HFFc6 (cell line): ENCODE measurements at regions not wholly inside any gene's neighbourhood (a gene's known extent, or its start where the extent isn't known, plus 50 kb on each side); places are given as distances from the start of the nearest gene placed in this dataset.

Experiments used
- DNase-seq: peaks from one replicate; pipeline ENCODE4 v3.0.0-alpha.2; 2018
- H3K27ac Mint-ChIP-seq: 2 replicates; pipeline ENCODE4 v1.8.0; 2020; ENCODE audit warnings: mild to moderate bottlenecking, mixed read lengths
- H3K27me3 Mint-ChIP-seq: 2 replicates; pipeline ENCODE4 v1.8.0; 2021; ENCODE audit warnings: mild to moderate bottlenecking, moderate library complexity, mixed read lengths; ENCODE audit not compliant: insufficient read depth
- H3K36me3 Mint-ChIP-seq: 2 replicates; pipeline ENCODE4 v1.8.0; 2021; ENCODE audit warnings: low read depth, mixed read lengths
- H3K4me1 Mint-ChIP-seq: 2 replicates; pipeline ENCODE4 v1.8.0; 2020; ENCODE audit warnings: low read depth, mixed read lengths
- H3K4me3 Mint-ChIP-seq: 2 replicates; pipeline ENCODE4 v1.8.0; 2020; ENCODE audit warnings: mild to moderate bottlenecking, moderate library complexity, mixed read lengths
- H3K9me3 Mint-ChIP-seq: 2 replicates; pipeline ENCODE4 v1.8.0; 2020; ENCODE audit warnings: mild to moderate bottlenecking, mixed read lengths
- CTCF ChIP-seq: fragments of 200-600 bp; sonication (generic); IDR thresholded peaks from 2 replicates; pipeline ENCODE4 v1.5.0; 2021; ENCODE audit warnings: antibody characterized with exemption, mild to moderate bottlenecking

- H3K4me1 Mint-ChIP-seq, result no peaks in the 10 kb centered on the region
Observed at GRCh38 chr2:22110244-22110651, 986.5 kb downstream of the TDRD15 start.

GRCh38 chr2:22124003-22124402 is 1000.2 kb downstream of the TDRD15 start:
- H3K27me3 Mint-ChIP-seq, result peaks cover 3% of the 10 kb centered on the region
- no peak overlapping the region for H3K4me3 Mint-ChIP-seq
- DNase-seq, result no peak
- TF ChIP-seq CTCF, result no peak; the same call in 1 of the 2 replicates
- H3K4me1 Mint-ChIP-seq, result no peaks in the 10 kb centered on the region
- H3K36me3 Mint-ChIP-seq, result no peaks in the 10 kb centered on the region
- peaks cover 53% of the 10 kb centered on the region for H3K9me3 Mint-ChIP-seq
- no peak overlapping the region for H3K27ac Mint-ChIP-seq

More at GRCh38 chr2:22110244-22110651, 986.5 kb downstream of the TDRD15 start:
- Mint-ChIP-seq H3K4me3 (no peak overlapping the region), H3K36me3 (no peaks in the 10 kb centered on the region), H3K27me3 (no peaks in the 10 kb centered on the region), H3K27ac (no peak overlapping the region), H3K9me3 (peaks cover 30% of the 10 kb centered on the region)
- DNase-seq, result no peak
- TF ChIP-seq CTCF, result no peak

- peaks cover 59% of the 10 kb centered on the region for H3K9me3 Mint-ChIP-seq
- no peak overlapping the region for H3K27ac Mint-ChIP-seq
- no peak for TF ChIP-seq CTCF
- no peaks in the 10 kb centered on the region for H3K36me3 Mint-ChIP-seq
- H3K4me1 Mint-ChIP-seq, result no peaks in the 10 kb centered on the region
- no peak overlapping the region for H3K4me3 Mint-ChIP-seq
- no peak for DNase-seq
- H3K27me3 Mint-ChIP-seq, result peaks cover 3% of the 10 kb centered on the region
Observed at GRCh38 chr2:22126106-22126505, 1002.3 kb downstream of the TDRD15 start.

- peaks cover 63% of the 10 kb centered on the region for H3K9me3 Mint-ChIP-seq
- no peak overlapping the region for H3K4me3 Mint-ChIP-seq
- no peak for DNase-seq
- H3K27me3 Mint-ChIP-seq, result peaks cover 3% of the 10 kb centered on the region
- no peak overlapping the region for H3K27ac Mint-ChIP-seq
- H3K36me3 Mint-ChIP-seq, result no peaks in the 10 kb centered on the region
- H3K4me1 Mint-ChIP-seq, result no peaks in the 10 kb centered on the region
- TF ChIP-seq CTCF, result no peak
Observed at GRCh38 chr2:22126978-22127377, 1003.2 kb downstream of the TDRD15 start.

GRCh38 chr2:22134421-22134820 is 1010.7 kb downstream of the TDRD15 start:
- Mint-ChIP-seq H3K4me1 (no peaks in the 10 kb centered on the region), H3K36me3 (no peaks in the 10 kb centered on the region), H3K27me3 (no peaks in the 10 kb centered on the region), H3K9me3 (peaks cover 33% of the 10 kb centered on the region), H3K27ac (no peak overlapping the region), H3K4me3 (no peak overlapping the region)
- DNase-seq, result no peak
- no peak for TF ChIP-seq CTCF

- no peaks in the 10 kb centered on the region for H3K4me1 Mint-ChIP-seq
- H3K27ac Mint-ChIP-seq, result no peak overlapping the region
- no peak for DNase-seq
- no peaks in the 10 kb centered on the region for H3K27me3 Mint-ChIP-seq
- TF ChIP-seq CTCF, result no peak
- peaks cover 33% of the 10 kb centered on the region for H3K9me3 Mint-ChIP-seq
- no peaks in the 10 kb centered on the region for H3K36me3 Mint-ChIP-seq
- no peak overlapping the region for H3K4me3 Mint-ChIP-seq
Observed at GRCh38 chr2:22136446-22136845, 1012.7 kb downstream of the TDRD15 start.
